Mesendoderm (in vitro differentiated cells): ENCODE measurements at regions not wholly inside any gene's neighbourhood (a gene's known extent, or its start where the extent isn't known, plus 50 kb on each side); places are given as distances from the start of the nearest gene placed in this dataset.

Experiments
- DNase-seq: peaks from one replicate; pipeline ENCODE4 v3.0.0; 2013
- H2AK5ac ChIP-seq: 2 replicates; pipeline ENCODE4 v1.6.1; 2013; ENCODE audit warnings: low read length, inconsistent platforms
- H2BK120ac ChIP-seq: 2 replicates; pipeline ENCODE4 v1.6.1; 2013; ENCODE audit warnings: low read depth, mild to moderate bottlenecking, low read length, moderate library complexity, mixed read lengths
- H2BK15ac ChIP-seq: replicated peaks from 2 replicates; pipeline ENCODE4 v1.6.1; 2013; ENCODE audit warnings: low read depth, mild to moderate bottlenecking, moderate library complexity
- H2BK5ac ChIP-seq: 2 replicates; pipeline ENCODE4 v1.6.1; 2013; ENCODE audit warnings: low read length, inconsistent platforms
- H3K18ac ChIP-seq: 2 replicates; pipeline ENCODE4 v1.6.1; 2013; ENCODE audit warnings: mild to moderate bottlenecking, low read length, mixed read lengths
- H3K23ac ChIP-seq: one replicate; pipeline ENCODE4 v1.6.1; 2013; ENCODE audit warnings: low read length
- H3K27ac ChIP-seq: 2 replicates; pipeline ENCODE4 v1.5.1; 2013; ENCODE audit warnings: low read depth, mild to moderate bottlenecking, inconsistent platforms, low read length, moderate library complexity
- H3K27me3 ChIP-seq: 2 replicates; pipeline ENCODE4 v1.6.1; 2013; ENCODE audit warnings: low read length, control low read depth, mild to moderate bottlenecking, inconsistent platforms; ENCODE audit not compliant: insufficient read depth, poor library complexity
- H3K36me3 ChIP-seq: 2 replicates; pipeline ENCODE4 v1.6.1; 2013; ENCODE audit warnings: low read length, inconsistent platforms; ENCODE audit not compliant: control insufficient read depth, insufficient read depth
- H3K4ac ChIP-seq: one replicate; pipeline ENCODE4 v1.6.1; 2013; ENCODE audit warnings: low read depth, mild to moderate bottlenecking, low read length, moderate library complexity
- H3K4me1 ChIP-seq: 2 replicates; pipeline ENCODE4 v1.6.1; 2013; ENCODE audit warnings: low read depth, low read length, inconsistent platforms; ENCODE audit not compliant: control insufficient read depth
- H3K4me2 ChIP-seq: 2 replicates; pipeline ENCODE4 v1.6.1; 2013; ENCODE audit warnings: low read length
- H3K4me3 ChIP-seq: 2 replicates; pipeline ENCODE4 v1.5.1; 2013; ENCODE audit warnings: mild to moderate bottlenecking, low read length
- H3K56ac ChIP-seq: one replicate; pipeline ENCODE4 v1.6.1; 2013; ENCODE audit warnings: low read length
- H3K79me1 ChIP-seq: 2 replicates; pipeline ENCODE4 v1.6.1; 2013; ENCODE audit warnings: low read length, inconsistent platforms
- H3K79me2 ChIP-seq: 2 replicates; pipeline ENCODE4 v1.6.1; 2013; ENCODE audit warnings: mild to moderate bottlenecking, low read length; ENCODE audit not compliant: control insufficient read depth, insufficient read depth
- H3K9ac ChIP-seq: 2 replicates; pipeline ENCODE4 v1.6.1; 2013; ENCODE audit warnings: low read length, inconsistent platforms
- H4K5ac ChIP-seq: one replicate; pipeline ENCODE4 v1.6.1; 2013; ENCODE audit warnings: low read length
- H4K8ac ChIP-seq: one replicate; pipeline ENCODE4 v1.6.1; 2013; ENCODE audit warnings: low read depth, mild to moderate bottlenecking, control low read depth, low read length, moderate library complexity
- WGBS: extraction: QIAGEN DNeasy Blood & Tissue Kit; methylation state at CpG from one replicate; pipeline ENCODE4 v1.1.7; 2013; ENCODE audit warnings: low lambda C conversion rate, missing lambda C conversion rate; ENCODE audit not compliant: insufficient coverage; ENCODE audit errors: extremely low coverage; 5-methylcytosine and 5-hydroxymethylcytosine counted together

DNA sequence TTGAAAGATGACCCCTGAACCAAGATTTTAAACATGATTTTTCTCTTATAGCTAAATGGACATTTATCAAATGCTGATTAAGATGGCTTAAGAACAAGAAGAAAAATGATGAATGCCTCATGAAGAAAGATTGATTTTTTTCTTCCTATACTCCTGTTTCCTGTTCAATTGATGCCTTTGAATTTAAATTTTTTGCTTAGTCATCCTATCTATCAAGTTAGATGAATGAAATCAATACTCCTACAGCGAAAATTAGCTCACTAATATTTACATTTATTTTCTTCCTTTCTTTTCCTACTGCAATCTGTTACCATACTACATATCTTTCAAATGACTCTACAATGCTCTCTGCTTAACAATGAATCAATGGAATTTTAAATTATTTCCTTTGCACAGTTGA, 773.6 kb upstream of the DIAPH2 start:
- Histone ChIP-seq H3K18ac (no peak overlapping the region), H2BK120ac (no peak overlapping the region), H3K27ac (no peak overlapping the region), H2BK5ac (no peak overlapping the region), H3K9ac (no peak overlapping the region), H3K4me2 (no peak overlapping the region), H4K8ac (no peak overlapping the region), H3K79me2 (no peaks in the 10 kb centered on the region), H3K79me1 (no peaks in the 10 kb centered on the region), H3K23ac (no peak overlapping the region), H3K36me3 (no peaks in the 10 kb centered on the region), H2BK15ac (no peak overlapping the region), H3K4ac (no peak overlapping the region), H2AK5ac (no peak overlapping the region), H3K27me3 (no peaks in the 10 kb centered on the region), H3K56ac (no peak overlapping the region), H3K4me1 (no peaks in the 10 kb centered on the region), H4K5ac (no peak overlapping the region), H3K4me3 (no peak overlapping the region)
- no CpG with 5 or more reads among the region's 1 CpG for WGBS
- DNase-seq = no peak

DNA sequence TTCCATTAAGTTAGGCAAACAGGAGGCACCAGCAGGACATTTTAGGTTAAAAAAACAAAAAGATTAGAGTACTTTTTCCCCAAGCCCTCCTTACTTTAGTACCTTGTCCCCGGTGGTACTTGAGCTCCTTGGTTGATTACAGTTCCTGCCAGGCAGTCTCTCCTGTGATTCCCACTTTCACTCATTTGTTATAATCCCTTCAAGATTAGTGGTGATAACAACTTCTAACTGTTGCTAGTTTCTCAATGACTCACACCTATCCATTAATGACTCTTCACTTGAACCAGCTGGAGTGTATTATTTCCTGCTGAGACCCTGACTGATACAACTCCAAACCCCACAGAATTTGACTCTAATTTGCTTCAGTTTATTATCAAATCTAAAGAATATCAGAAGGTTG, 765.0 kb upstream of the DIAPH2 start:
- Histone ChIP-seq H4K8ac (no peak overlapping the region), H3K27ac (no peak overlapping the region), H3K23ac (no peak overlapping the region), H3K27me3 (no peaks in the 10 kb centered on the region), H3K18ac (no peak overlapping the region), H2AK5ac (no peak overlapping the region), H4K5ac (no peak overlapping the region), H3K4me2 (no peak overlapping the region), H3K4me3 (no peak overlapping the region), H3K4me1 (no peaks in the 10 kb centered on the region), H2BK15ac (no peak overlapping the region), H3K79me2 (no peaks in the 10 kb centered on the region), H3K56ac (no peak overlapping the region), H3K79me1 (no peaks in the 10 kb centered on the region), H3K4ac (no peak overlapping the region), H3K9ac (no peak overlapping the region), H2BK120ac (no peak overlapping the region), H3K36me3 (no peaks in the 10 kb centered on the region), H2BK5ac (no peak overlapping the region)
- no CpG with 5 or more reads among the region's 1 CpG for WGBS
- peak; percentile 81 for DNase-seq

DNA sequence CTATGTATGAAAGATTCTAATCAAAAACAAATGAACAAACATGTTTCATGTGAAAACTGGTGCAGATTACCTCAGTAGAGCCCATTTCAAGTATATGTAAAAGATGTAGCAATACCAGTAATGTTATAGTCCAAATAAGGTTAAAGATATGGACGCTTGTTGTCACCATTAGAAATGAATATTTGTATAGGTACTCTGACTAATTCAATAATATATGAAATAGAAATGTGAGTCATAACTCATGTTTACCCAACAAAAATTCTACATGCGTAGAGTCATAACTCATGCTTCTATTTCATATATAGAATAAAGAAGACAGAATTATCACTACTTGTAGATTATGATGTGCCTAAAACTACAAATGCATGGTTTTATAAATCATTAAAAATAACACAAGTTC, 739.1 kb upstream of the DIAPH2 start:
- Histone ChIP-seq H2BK5ac (no peak overlapping the region), H3K4me1 (no peaks in the 10 kb centered on the region), H3K4ac (no peak overlapping the region), H3K4me3 (no peak overlapping the region), H4K8ac (no peak overlapping the region), H2BK120ac (no peak overlapping the region), H2AK5ac (no peak overlapping the region), H3K4me2 (no peak overlapping the region), H3K27ac (no peak overlapping the region), H3K79me1 (no peaks in the 10 kb centered on the region), H3K36me3 (no peaks in the 10 kb centered on the region), H2BK15ac (no peak overlapping the region), H3K79me2 (no peaks in the 10 kb centered on the region), H4K5ac (no peak overlapping the region), H3K27me3 (no peaks in the 10 kb centered on the region), H3K23ac (no peak overlapping the region), H3K18ac (no peak overlapping the region), H3K56ac (no peak overlapping the region), H3K9ac (no peak overlapping the region)
- DNase-seq = no peak
- no CpG with 5 or more reads among the region's 2 CpGs for WGBS

DNA sequence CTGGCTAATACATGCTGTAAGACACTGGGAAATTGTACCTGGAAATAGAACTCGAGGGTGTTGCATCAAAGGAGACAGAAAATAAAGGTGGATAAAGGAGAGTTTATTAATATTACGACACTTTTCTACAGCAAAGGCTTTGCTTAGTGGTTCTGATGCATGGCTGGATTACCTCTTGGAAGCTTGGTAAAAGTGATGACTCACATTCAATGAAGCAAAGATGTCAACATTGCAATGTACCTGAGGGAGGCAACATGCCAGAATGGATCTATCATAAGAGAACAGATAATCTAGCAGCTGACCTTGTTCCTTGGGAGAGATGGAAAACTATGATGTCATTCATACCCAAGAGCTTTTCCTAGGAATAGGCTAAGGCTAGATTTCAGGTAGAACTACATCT, 735.1 kb upstream of the DIAPH2 start:
- Histone ChIP-seq H3K36me3 (no peaks in the 10 kb centered on the region), H4K5ac (no peak overlapping the region), H3K18ac (no peak overlapping the region), H4K8ac (no peak overlapping the region), H2BK15ac (no peak overlapping the region), H3K4me3 (no peak overlapping the region), H2BK120ac (no peak overlapping the region), H3K4me2 (no peak overlapping the region), H2BK5ac (no peak overlapping the region), H3K56ac (no peak overlapping the region), H3K79me2 (no peaks in the 10 kb centered on the region), H3K23ac (no peak overlapping the region), H3K79me1 (no peaks in the 10 kb centered on the region), H3K27ac (no peak overlapping the region), H3K4ac (no peak overlapping the region), H3K27me3 (no peaks in the 10 kb centered on the region), H2AK5ac (no peak overlapping the region), H3K9ac (no peak overlapping the region), H3K4me1 (no peaks in the 10 kb centered on the region)
- no CpG with 5 or more reads among the region's 2 CpGs for WGBS
- no peak for DNase-seq

DNA sequence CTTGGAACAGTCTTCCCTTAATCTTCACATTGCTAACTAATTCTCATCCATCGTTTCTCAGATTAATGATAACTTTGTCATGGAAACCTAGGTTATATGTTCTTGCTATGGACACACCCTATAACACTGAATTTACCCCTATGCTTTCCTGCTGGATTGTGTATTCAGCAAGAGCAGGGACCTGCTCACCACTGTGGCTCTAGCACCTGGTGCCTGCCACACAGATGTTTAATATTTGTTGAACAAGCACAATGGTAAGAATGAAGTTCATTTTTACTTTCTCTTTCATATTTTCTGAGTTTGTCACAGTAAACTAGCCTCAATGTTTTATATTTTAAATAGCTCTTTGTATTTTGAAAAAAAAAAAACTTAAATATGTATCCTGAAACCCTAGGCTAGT, 734.0 kb upstream of the DIAPH2 start:
- no peak overlapping the region for H3K4me3 ChIP-seq
- no peak overlapping the region for H4K8ac ChIP-seq
- H2BK5ac ChIP-seq = no peak overlapping the region
- H3K4me1 ChIP-seq = no peaks in the 10 kb centered on the region
- no peak overlapping the region for H2BK15ac ChIP-seq
- H2AK5ac ChIP-seq = no peak overlapping the region
- H3K18ac ChIP-seq = no peak overlapping the region
- H3K4ac ChIP-seq = no peak overlapping the region
- no peak overlapping the region for H3K23ac ChIP-seq
- H3K27ac ChIP-seq = no peak overlapping the region
- no peak overlapping the region for H4K5ac ChIP-seq
- DNase-seq = no peak
- H3K4me2 ChIP-seq = no peak overlapping the region
- no peaks in the 10 kb centered on the region for H3K27me3 ChIP-seq
- no peaks in the 10 kb centered on the region for H3K79me2 ChIP-seq
- H3K9ac ChIP-seq = no peak overlapping the region
- no peak overlapping the region for H3K56ac ChIP-seq
- no peaks in the 10 kb centered on the region for H3K36me3 ChIP-seq
- no peak overlapping the region for H2BK120ac ChIP-seq
- no CpG with 5 or more reads among the region's 1 CpG for WGBS
- no peaks in the 10 kb centered on the region for H3K79me1 ChIP-seq

DNA sequence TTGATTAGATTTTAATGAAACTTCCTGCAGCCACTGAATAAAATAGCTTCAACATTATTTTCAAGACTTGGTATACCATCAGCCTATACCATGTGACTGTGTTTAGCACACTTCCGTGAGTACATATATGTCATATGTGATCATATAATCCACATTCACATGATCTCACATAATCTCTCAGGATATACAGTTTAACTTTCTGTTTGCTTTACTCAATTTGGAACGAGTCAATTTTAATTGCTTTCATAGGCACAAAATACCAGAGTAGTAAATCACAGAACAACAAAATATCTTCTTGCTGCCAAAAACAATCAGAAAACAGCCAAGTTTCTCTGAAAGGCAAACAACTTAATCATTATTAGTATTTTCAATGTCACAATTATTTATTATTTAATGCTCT, 731.1 kb upstream of the DIAPH2 start:
- H2BK5ac ChIP-seq = no peak overlapping the region
- no peak overlapping the region for H2BK120ac ChIP-seq
- H3K4me2 ChIP-seq = no peak overlapping the region
- no peaks in the 10 kb centered on the region for H3K4me1 ChIP-seq
- H3K36me3 ChIP-seq = no peaks in the 10 kb centered on the region
- H3K79me2 ChIP-seq = no peaks in the 10 kb centered on the region
- no peak for DNase-seq
- H2AK5ac ChIP-seq = no peak overlapping the region
- no peak overlapping the region for H3K23ac ChIP-seq
- WGBS = no CpG with 5 or more reads among the region's 2 CpGs
- H3K4me3 ChIP-seq = no peak overlapping the region
- no peak overlapping the region for H3K56ac ChIP-seq
- no peak overlapping the region for H4K8ac ChIP-seq
- no peak overlapping the region for H2BK15ac ChIP-seq
- H3K18ac ChIP-seq = no peak overlapping the region
- H3K79me1 ChIP-seq = no peaks in the 10 kb centered on the region
- H4K5ac ChIP-seq = no peak overlapping the region
- H3K27ac ChIP-seq = no peak overlapping the region
- no peak overlapping the region for H3K4ac ChIP-seq
- H3K27me3 ChIP-seq = no peaks in the 10 kb centered on the region
- no peak overlapping the region for H3K9ac ChIP-seq
